Esophagus squamous epithelium (tissue), 4 donors: ENCODE measurements at regions not wholly inside any gene's neighbourhood (a gene's known extent, or its start where the extent isn't known, plus 50 kb on each side); places are given as distances from the start of the nearest gene placed in this dataset.

Source experiments
- CTCF ChIP-seq, 6 experiments: fragments of 450-650 bp in 4 of 6; fragments of 200-600 bp in 2 of 6; sonication (generic) in 2 of 6; IDR thresholded peaks; one replicate each; pipeline ENCODE4 v1.5.1; 2016 to 2019; ENCODE audit warnings: antibody characterized with exemption in 6 of 6, mild to moderate bottlenecking in 4 of 6, moderate library complexity in 4 of 6
- POLR2A ChIP-seq, 4 donors: fragments of 450-650 bp; IDR thresholded peaks; one replicate each; pipeline ENCODE4 v1.6.1; 2017; ENCODE audit warnings: antibody characterized with exemption in 4 of 4, mild to moderate bottlenecking in 4 of 4, moderate library complexity in 3 of 4

- TF ChIP-seq CTCF (IDR thresholded peaks at IDR 0.05), result no peak
- TF ChIP-seq POLR2A (IDR thresholded peaks at IDR 0.05), result no peak
Measured at GRCh38 chr6:87899499-87900147, 148.0 kb upstream of the SPACA1 start.
